Lung microvascular endothelial cell (primary cell): ENCODE measurements at regions not wholly inside any gene's neighbourhood (a gene's known extent, or its start where the extent isn't known, plus 50 kb on each side); places are given as distances from the start of the nearest gene placed in this dataset.

Experiments used
- DNase-seq, 2 donors: peaks; one replicate each; pipeline versions ENCODE4 v3.0.0 to v3.0.0-alpha.2; 2010; ENCODE audit warnings: low read depth in 2 of 2

- no peak for DNase-seq
Observed at GRCh38 chr2:220887876-220888275, 684.2 kb downstream of the EPHA4 start.

- no peak for DNase-seq
Observed at GRCh38 chr2:220890931-220891330, 681.2 kb downstream of the EPHA4 start.

- DNase-seq: no peak
Observed at GRCh38 chr2:220891405-220891804, 680.7 kb downstream of the EPHA4 start.

- DNase-seq: no peak
Observed at GRCh38 chr2:220892018-220892634, 680.0 kb downstream of the EPHA4 start.

- no peak for DNase-seq
Observed at GRCh38 chr2:220893411-220893810, 678.7 kb downstream of the EPHA4 start.

GRCh38 chr2:220894069-220894468 lies 678.0 kb downstream of the EPHA4 start:
- no peak for DNase-seq

GRCh38 chr2:220899492-220899891 lies 672.6 kb downstream of the EPHA4 start:
- DNase-seq: no peak

GRCh38 chr2:220904015-220904414 lies 668.1 kb downstream of the EPHA4 start:
- no peak for DNase-seq

- no peak for DNase-seq
Observed at GRCh38 chr2:220913384-220913783, 658.7 kb downstream of the EPHA4 start.

- no peak for DNase-seq
Observed at GRCh38 chr2:220915092-220915623, 656.9 kb downstream of the EPHA4 start.

GRCh38 chr2:220916931-220917330 lies 655.2 kb downstream of the EPHA4 start:
- DNase-seq: no peak

- no peak for DNase-seq
Observed at GRCh38 chr2:220930271-220931076, 641.6 kb downstream of the EPHA4 start.

GRCh38 chr2:220931491-220931890 lies 640.6 kb downstream of the EPHA4 start:
- no peak for DNase-seq

- DNase-seq: no peak
Observed at GRCh38 chr2:220932041-220932440, 640.1 kb downstream of the EPHA4 start.

- no peak for DNase-seq
Observed at GRCh38 chr2:220935789-220936321, 636.2 kb downstream of the EPHA4 start.

- DNase-seq: no peak
Observed at GRCh38 chr2:220936641-220937197, 635.4 kb downstream of the EPHA4 start.

GRCh38 chr2:220937245-220937644 lies 634.9 kb downstream of the EPHA4 start:
- DNase-seq: no peak

- DNase-seq: no peak
Observed at GRCh38 chr2:220940646-220941045, 631.5 kb downstream of the EPHA4 start.

- no peak for DNase-seq
Observed at GRCh38 chr2:220941683-220942082, 630.4 kb downstream of the EPHA4 start.

GRCh38 chr2:220946552-220946951 lies 625.6 kb downstream of the EPHA4 start:
- no peak for DNase-seq

- DNase-seq: no peak
Observed at GRCh38 chr2:220948579-220948978, 623.5 kb downstream of the EPHA4 start.

GRCh38 chr2:220949466-220949865 lies 622.6 kb downstream of the EPHA4 start:
- DNase-seq: no peak
